SK-N-MC (cell line): ENCODE measurements at regions not wholly inside any gene's neighbourhood (a gene's known extent, or its start where the extent isn't known, plus 50 kb on each side); places are given as distances from the start of the nearest gene placed in this dataset.
"Not testable (repeated sequence)": the region's sequence is repeated elsewhere in the genome, so short reads cannot be mapped to it uniquely, and the experiment has no call there.

Experiments
- DNase-seq: peaks from one replicate; pipeline ENCODE4 v3.0.0-alpha.2; 2011; ENCODE audit warnings: low read depth, low spot score
- H3K27ac ChIP-seq: fragments of 200-600 bp; sonication (generic); 2 replicates; pipeline ENCODE4 v1.5.1; 2016; ENCODE audit warnings: mixed run types
- H3K36me3 ChIP-seq: fragments of 200-600 bp; sonication (generic); 2 replicates; pipeline ENCODE4 v1.6.1; 2017; ENCODE audit warnings: antibody characterized with exemption, low read length, mixed read lengths; ENCODE audit not compliant: insufficient read depth
- H3K4me3 ChIP-seq: fragments of 200-600 bp; sonication (generic); 2 replicates; pipeline ENCODE4 v1.5.1; 2016
- H3K9ac ChIP-seq: fragments of 200-600 bp; sonication (generic); 2 replicates; pipeline ENCODE4 v1.8.0; 2017; ENCODE audit warnings: mixed run types, mixed read lengths; ENCODE audit not compliant: insufficient read length
- H3K9me3 ChIP-seq: fragments of 200-600 bp; sonication (generic); 2 replicates; pipeline ENCODE4 v1.6.1; 2017; ENCODE audit warnings: low read depth, mild to moderate bottlenecking, antibody characterized with exemption, low read length, moderate library complexity, mixed read lengths
- EZH2 ChIP-seq: fragments of 200-600 bp; sonication (generic); IDR thresholded peaks from one replicate; pipeline ENCODE4 v1.6.1; 2017; ENCODE audit warnings: antibody characterized with exemption
- FOXP2 ChIP-seq: optimal IDR thresholded peaks from 2 replicates; pipeline ENCODE3; 2011; ENCODE audit warnings: mild to moderate bottlenecking, moderate library complexity; ENCODE audit not compliant: insufficient read depth; ENCODE audit errors: extremely low read length, control extremely low read depth
- POLR2AphosphoS5 ChIP-seq: IDR thresholded peaks from 2 replicates; pipeline ENCODE4 v1.6.1; 2012; ENCODE audit warnings: mild to moderate bottlenecking, low read depth, low read length, borderline replicate concordance

DNA sequence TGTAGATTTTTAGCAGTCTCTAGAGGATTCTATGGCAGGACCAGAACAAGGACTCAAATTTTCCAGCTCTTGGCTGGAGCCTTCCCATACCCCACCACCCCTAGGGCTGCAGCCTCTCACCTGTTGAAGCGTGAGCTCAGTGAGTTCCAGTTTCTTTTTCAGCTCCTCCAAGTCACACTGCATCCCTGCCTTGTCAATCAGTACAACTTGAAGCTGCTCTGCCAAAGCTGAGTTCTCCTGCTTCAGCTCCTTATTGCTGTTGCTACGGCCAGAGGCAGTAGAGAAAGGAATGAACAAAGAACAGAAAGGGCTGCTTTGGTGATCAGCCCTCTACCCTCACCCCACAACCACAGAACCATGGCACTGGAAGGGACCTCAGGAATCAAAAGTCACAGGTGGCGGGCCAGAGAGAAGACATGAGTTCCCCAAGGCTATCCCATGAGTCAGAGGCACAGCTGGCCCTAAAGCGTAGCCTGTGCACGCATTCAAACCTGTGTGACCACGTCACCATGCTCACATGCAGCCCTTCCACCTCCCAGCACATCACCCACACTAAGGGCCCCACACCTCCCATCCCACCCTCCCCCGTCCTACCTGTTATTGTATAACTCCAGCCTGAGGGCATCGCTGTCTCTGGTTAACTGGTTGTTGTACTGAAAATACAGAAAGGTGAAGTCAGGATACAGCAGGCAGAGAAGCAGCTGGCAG is 83.3 kb upstream of the C2CD4B start:
- H3K9me3 ChIP-seq, result no peaks in the 10 kb centered on the region
- H3K4me3 ChIP-seq, result no peak overlapping the region
- no peaks in the 10 kb centered on the region for H3K36me3 ChIP-seq
- TF ChIP-seq EZH2 (no peak), POLR2AphosphoS5 (no peak)
- no peak overlapping the region for H3K27ac ChIP-seq
- no peak for DNase-seq
- no peak overlapping the region for H3K9ac ChIP-seq

GRCh38 chr15:62249501-62249900 is 84.4 kb upstream of the C2CD4B start:
- no peak overlapping the region for H3K4me3 ChIP-seq
- no peak overlapping the region for H3K9ac ChIP-seq
- TF ChIP-seq POLR2AphosphoS5 (no peak), EZH2 (no peak), FOXP2 (no peak)
- DNase-seq, result no peak
- H3K9me3 ChIP-seq, result no peaks in the 10 kb centered on the region
- no peaks in the 10 kb centered on the region for H3K36me3 ChIP-seq
- no peak overlapping the region for H3K27ac ChIP-seq

GRCh38 chr15:62250186-62250585 is 85.1 kb upstream of the C2CD4B start:
- no peak for TF ChIP-seq FOXP2
- no peak for TF ChIP-seq POLR2AphosphoS5
- TF ChIP-seq EZH2, result no peak
- no peaks in the 10 kb centered on the region for H3K36me3 ChIP-seq
- H3K4me3 ChIP-seq, result no peak overlapping the region
- no peak overlapping the region for H3K9ac ChIP-seq
- no peak overlapping the region for H3K27ac ChIP-seq
- H3K9me3 ChIP-seq, result no peaks in the 10 kb centered on the region
- DNase-seq, result no peak

- DNase-seq, result no peak
- Histone ChIP-seq H3K27ac (no peak overlapping the region), H3K36me3 (no peaks in the 10 kb centered on the region), H3K4me3 (no peak overlapping the region), H3K9ac (no peak overlapping the region), H3K9me3 (no peaks in the 10 kb centered on the region)
- no peak for TF ChIP-seq EZH2
These were observed 85.9 kb upstream of the C2CD4B start for GRCh38 chr15:62250978-62251377.

DNA sequence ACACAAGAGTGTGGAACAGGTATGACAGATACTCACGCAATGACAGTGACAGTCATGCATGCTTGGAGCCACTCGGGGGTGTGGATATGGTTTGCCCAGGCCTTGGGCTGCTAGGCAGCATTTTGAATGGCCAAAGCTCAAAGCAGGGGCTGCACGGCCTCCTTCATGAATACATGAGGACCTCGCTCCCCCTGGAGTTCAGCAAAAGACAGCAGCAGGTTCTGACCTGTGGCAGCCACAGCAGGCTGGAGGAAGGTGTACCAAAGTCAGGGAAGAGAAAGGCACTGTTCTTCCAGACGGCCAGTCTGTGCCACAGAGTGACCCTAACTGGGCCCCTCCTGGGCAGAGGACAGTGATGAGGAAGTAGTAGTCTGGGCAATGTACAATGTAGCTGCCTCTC is 88.2 kb upstream of the C2CD4B start:
- H3K9ac ChIP-seq, result no peak overlapping the region
- TF ChIP-seq POLR2AphosphoS5, result no peak
- TF ChIP-seq EZH2, result no peak
- TF ChIP-seq FOXP2, result no peak
- no peaks in the 10 kb centered on the region for H3K9me3 ChIP-seq
- H3K4me3 ChIP-seq, result no peak overlapping the region
- H3K27ac ChIP-seq, result no peak overlapping the region
- H3K36me3 ChIP-seq, result no peaks in the 10 kb centered on the region
- DNase-seq, result no peak

GRCh38 chr15:62254137-62254934 is 89.3 kb upstream of the C2CD4B start:
- Histone ChIP-seq H3K27ac (no peak overlapping the region), H3K9me3 (no peaks in the 10 kb centered on the region), H3K9ac (no peak overlapping the region), H3K36me3 (no peaks in the 10 kb centered on the region), H3K4me3 (no peak overlapping the region)
- DNase-seq, result peak; percentile 12
- no peak for TF ChIP-seq FOXP2

- not testable (repeated sequence) for H3K36me3 ChIP-seq, H3K4me3 ChIP-seq, H3K27ac ChIP-seq, DNase-seq, H3K9me3 ChIP-seq, H3K9ac ChIP-seq
These were observed 91.3 kb upstream of the C2CD4B start for GRCh38 chr15:62256430-62256829.

DNA sequence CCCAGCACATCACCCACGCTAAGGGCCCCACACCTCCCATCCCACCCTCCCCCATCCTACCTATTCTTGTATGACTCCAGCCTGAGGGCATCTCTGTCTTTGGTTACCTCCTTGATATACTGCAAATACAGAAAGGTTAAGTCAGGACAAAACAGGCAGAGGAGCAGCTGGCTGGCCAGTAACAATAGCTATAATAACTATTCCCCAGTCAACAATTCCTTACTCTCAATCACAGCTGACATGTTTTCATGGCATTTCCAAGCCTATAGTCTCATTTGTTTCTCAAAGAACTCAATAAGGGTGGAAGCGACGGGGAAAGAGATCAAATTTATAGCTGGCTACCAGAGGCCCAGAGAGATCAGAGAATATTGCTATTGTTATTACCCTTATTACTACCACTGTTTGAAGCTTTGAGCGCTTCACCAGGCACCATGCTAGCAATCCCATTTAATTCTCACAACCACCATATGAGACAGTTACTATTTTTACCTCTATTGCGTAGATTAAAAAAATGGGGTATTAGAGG is 93.0 kb upstream of the C2CD4B start:
- no peak for DNase-seq

GRCh38 chr15:62262305-62262941 is 97.3 kb upstream of the C2CD4B start:
- no peak for DNase-seq
- Histone ChIP-seq H3K36me3 (no peaks in the 10 kb centered on the region), H3K9me3 (no peaks in the 10 kb centered on the region)

More for the DNA sequence above, 93.0 kb upstream of the C2CD4B start:
- Histone ChIP-seq H3K27ac (no peak overlapping the region), H3K36me3 (no peaks in the 10 kb centered on the region), H3K9ac (no peak overlapping the region), H3K9me3 (no peaks in the 10 kb centered on the region), H3K4me3 (no peak overlapping the region)
- no peak for TF ChIP-seq EZH2
- TF ChIP-seq POLR2AphosphoS5, result no peak
- TF ChIP-seq FOXP2, result no peak

More at GRCh38 chr15:62262305-62262941, 97.3 kb upstream of the C2CD4B start:
- TF ChIP-seq FOXP2 (no peak), POLR2AphosphoS5 (no peak), EZH2 (no peak)
- H3K9ac ChIP-seq, result no peak overlapping the region
- H3K4me3 ChIP-seq, result no peak overlapping the region
- H3K27ac ChIP-seq, result no peak overlapping the region
